Calu3 (cell line): ENCODE measurements at regions not wholly inside any gene's neighbourhood (a gene's known extent, or its start where the extent isn't known, plus 50 kb on each side); places are given as distances from the start of the nearest gene placed in this dataset.

Experiments used
- BruUV-seq: library from RNA; stranded (reverse); fragments of 400-500 nt; replicated peaks from 2 replicates; lab custom pipeline; 2021; lab: Mats Ljungman, UMichigan
- CTCF ChIA-PET: fragments of 300-600 bp; sonication (Branson Sonifier 250); formaldehyde crosslinking; loops from one replicate; lab custom pipeline; 2022; ENCODE audit warnings: antibody characterized with exemption; lab: Charles Lee
- DNase-seq: peaks from one replicate; pipeline ENCODE4 v3.0.0; 2022
- H3K27ac Mint-ChIP-seq: one replicate; pipeline ENCODE4 v1.8.0; 2022; ENCODE audit warnings: mixed read lengths; ENCODE audit not compliant: unreplicated experiment
- H3K27me3 Mint-ChIP-seq: one replicate; pipeline ENCODE4 v1.8.0; 2022; ENCODE audit warnings: mixed read lengths; ENCODE audit not compliant: unreplicated experiment
- H3K36me3 Mint-ChIP-seq: one replicate; pipeline ENCODE4 v1.8.0; 2022; ENCODE audit warnings: mild to moderate bottlenecking, moderate library complexity, mixed read lengths; ENCODE audit not compliant: insufficient read depth, unreplicated experiment
- H3K4me1 Mint-ChIP-seq: one replicate; pipeline ENCODE4 v1.8.0; 2022; ENCODE audit warnings: mild to moderate bottlenecking, low read depth, mixed read lengths; ENCODE audit not compliant: unreplicated experiment
- H3K4me3 Mint-ChIP-seq: one replicate; pipeline ENCODE4 v1.8.0; 2022; ENCODE audit warnings: mild to moderate bottlenecking, low read depth, moderate library complexity, mixed read lengths; ENCODE audit not compliant: unreplicated experiment
- H3K9me3 Mint-ChIP-seq: one replicate; pipeline ENCODE4 v1.8.0; 2022; ENCODE audit warnings: low read depth, mixed read lengths; ENCODE audit not compliant: unreplicated experiment
- CTCF ChIP-seq: fragments of 200-600 bp; IDR thresholded peaks from one replicate; pipeline ENCODE4 v1.8.0; 2022; ENCODE audit warnings: antibody characterized with exemption; ENCODE audit not compliant: unreplicated experiment
- intact Hi-C: fragments of 100-400 bp; cut with micrococcal nuclease; formaldehyde crosslinking; loops from one replicate; pipeline ENCODE4 v1.10.0; 2022; ENCODE audit not compliant: unreplicated experiment

- no peak overlapping the region for H3K27ac Mint-ChIP-seq
- DNase-seq = no peak
- H3K27me3 Mint-ChIP-seq = no peaks in the 10 kb centered on the region
- BruUV-seq = no TSS peak
- no peaks in the 10 kb centered on the region for H3K36me3 Mint-ChIP-seq
- CTCF ChIA-PET = interaction anchor here (0.6 kb wide), 1 partner anchor 126 kb away, joined by 3 read pairs; no protein-coding TSS in a partner anchor
- no peaks in the 10 kb centered on the region for H3K4me1 Mint-ChIP-seq
- H3K4me3 Mint-ChIP-seq = no peak overlapping the region
- TF ChIP-seq CTCF = no peak
- intact Hi-C loops = no loop called here
- no peaks in the 10 kb centered on the region for H3K9me3 Mint-ChIP-seq
Observed at GRCh38 chr1:233509526-233509925, 104.4 kb upstream of the KCNK1 start.

GRCh38 chr1:233512538-233512937, 101.4 kb upstream of the KCNK1 start:
- no peaks in the 10 kb centered on the region for H3K27me3 Mint-ChIP-seq
- TF ChIP-seq CTCF = no peak
- intact Hi-C loops = no loop called here
- no peaks in the 10 kb centered on the region for H3K36me3 Mint-ChIP-seq
- no peaks in the 10 kb centered on the region for H3K4me1 Mint-ChIP-seq
- H3K27ac Mint-ChIP-seq = no peak overlapping the region
- DNase-seq = no peak
- no peak overlapping the region for H3K4me3 Mint-ChIP-seq
- CTCF ChIA-PET = no interaction called here
- H3K9me3 Mint-ChIP-seq = no peaks in the 10 kb centered on the region
- no TSS peak for BruUV-seq

GRCh38 chr1:233513431-233513830, 100.5 kb upstream of the KCNK1 start:
- DNase-seq = no peak
- peaks cover under 1% of the 10 kb centered on the region for H3K9me3 Mint-ChIP-seq
- intact Hi-C loops = no loop called here
- H3K27me3 Mint-ChIP-seq = no peaks in the 10 kb centered on the region
- CTCF ChIA-PET = interaction anchor here (0.6 kb wide), 1 partner anchor 1938 kb away, joined by 4 read pairs; no protein-coding TSS in a partner anchor
- H3K36me3 Mint-ChIP-seq = no peaks in the 10 kb centered on the region
- no TSS peak for BruUV-seq
- H3K4me3 Mint-ChIP-seq = no peak overlapping the region
- no peak overlapping the region for H3K27ac Mint-ChIP-seq
- peaks cover 3% of the 10 kb centered on the region for H3K4me1 Mint-ChIP-seq
- TF ChIP-seq CTCF = no peak

- no peak for DNase-seq
- Mint-ChIP-seq H3K27ac (no peak overlapping the region), H3K4me1 (peaks cover 8% of the 10 kb centered on the region), H3K9me3 (peaks cover 2% of the 10 kb centered on the region), H3K27me3 (no peaks in the 10 kb centered on the region), H3K4me3 (no peak overlapping the region), H3K36me3 (no peaks in the 10 kb centered on the region)
- CTCF ChIA-PET = no interaction called here
- BruUV-seq = no TSS peak
- intact Hi-C loops = no loop called here
- TF ChIP-seq CTCF = no peak
Observed at GRCh38 chr1:233514946-233515391, 98.9 kb upstream of the KCNK1 start.
